PFSK-1 (cell line): ENCODE measurements at regions not wholly inside any gene's neighbourhood (a gene's known extent, or its start where the extent isn't known, plus 50 kb on each side); places are given as distances from the start of the nearest gene placed in this dataset.

Source experiments
- FOXP2 ChIP-seq: optimal IDR thresholded peaks from 2 replicates; pipeline ENCODE3; 2011; ENCODE audit warnings: borderline replicate concordance, control low read depth, inconsistent platforms; ENCODE audit not compliant: insufficient read depth; ENCODE audit errors: extremely low read length, extremely low read depth
- POLR2AphosphoS5 ChIP-seq: IDR thresholded peaks from 2 replicates; pipeline ENCODE4 v1.6.1; 2012; ENCODE audit warnings: low read depth, mild to moderate bottlenecking, control low read depth, low read length, moderate library complexity
- REST ChIP-seq, 2 experiments: IDR thresholded peaks; 2 replicates each; pipeline versions ENCODE4 v1.6.1 to v1.8.0; 2011 to 2012; ENCODE audit warnings: low read depth in 2 of 2, low read length in 2 of 2, control low read depth in 1 of 2, inconsistent platforms in 1 of 2, mild to moderate bottlenecking in 1 of 2, moderate library complexity in 1 of 2; ENCODE audit not compliant: insufficient read depth in 1 of 2
- SIN3A ChIP-seq: IDR thresholded peaks from 2 replicates; pipeline ENCODE4 v1.6.1; 2012; ENCODE audit warnings: mild to moderate bottlenecking, low read length, moderate library complexity, borderline replicate concordance; ENCODE audit not compliant: insufficient read depth
- TAF1 ChIP-seq: IDR thresholded peaks from 2 replicates; pipeline ENCODE4 v1.6.1; 2012; ENCODE audit warnings: low read length, control low read depth, borderline replicate concordance; ENCODE audit not compliant: insufficient read depth

- no peak for TF ChIP-seq FOXP2
- no peak for TF ChIP-seq POLR2AphosphoS5
- no peak for TF ChIP-seq SIN3A
- TF ChIP-seq REST (IDR thresholded peaks at IDR 0.05; ENCODE audit: insufficient read depth in 1 of 2, low read depth in 2 of 2, low read length in 2 of 2): no peak
- no peak for TF ChIP-seq TAF1
Measured at GRCh38 chr13:74322562-74322961, 188.4 kb upstream of the KLF12 start.

- TF ChIP-seq REST (IDR thresholded peaks at IDR 0.05; ENCODE audit: insufficient read depth in 1 of 2, low read depth in 2 of 2, low read length in 2 of 2) (no peak), TAF1 (no peak), SIN3A (no peak), POLR2AphosphoS5 (no peak), FOXP2 (no peak)
Measured at GRCh38 chr13:74320282-74320681, 186.1 kb upstream of the KLF12 start.

- no peak for TF ChIP-seq FOXP2
- TF ChIP-seq REST (IDR thresholded peaks at IDR 0.05; ENCODE audit: insufficient read depth in 1 of 2, low read depth in 2 of 2, low read length in 2 of 2): no peak
- no peak for TF ChIP-seq POLR2AphosphoS5
Measured at GRCh38 chr13:74316547-74316946, 182.3 kb upstream of the KLF12 start.

GRCh38 chr13:74306496-74306895 is 172.3 kb upstream of the KLF12 start:
- TF ChIP-seq REST (IDR thresholded peaks at IDR 0.05; ENCODE audit: insufficient read depth in 1 of 2, low read depth in 2 of 2, low read length in 2 of 2) (no peak), TAF1 (no peak), SIN3A (no peak), FOXP2 (no peak), POLR2AphosphoS5 (no peak)

- TF ChIP-seq TAF1: no peak
- TF ChIP-seq FOXP2: no peak
- TF ChIP-seq REST (IDR thresholded peaks at IDR 0.05; ENCODE audit: insufficient read depth in 1 of 2, low read depth in 2 of 2, low read length in 2 of 2): no peak
- TF ChIP-seq POLR2AphosphoS5: no peak
- TF ChIP-seq SIN3A: no peak
Measured at GRCh38 chr13:74305876-74306275, 171.7 kb upstream of the KLF12 start.
